Activated T-cell treated with anti-CD3 and anti-CD28 coated beads for 48 hours (primary cell): ENCODE measurements at regions not wholly inside any gene's neighbourhood (a gene's known extent, or its start where the extent isn't known, plus 50 kb on each side); places are given as distances from the start of the nearest gene placed in this dataset.
A peak's percentile ranks its signal among the peaks of the same experiment; 100 is the strongest.

Source experiments
- DNase-seq: peaks from one replicate; pipeline ENCODE4 v3.0.0-alpha.2; 2020; ENCODE audit warnings: low read depth

GRCh38 chr6:101212640-101213039 is 180.9 kb upstream of the GRIK2 start:
- no peak for DNase-seq

GRCh38 chr6:101222007-101222406 is 171.5 kb upstream of the GRIK2 start:
- DNase-seq = no peak

GRCh38 chr6:101224751-101225150 is 168.8 kb upstream of the GRIK2 start:
- DNase-seq = no peak

- peak; percentile 8 for DNase-seq
Measured at GRCh38 chr6:101226677-101227135, 166.8 kb upstream of the GRIK2 start.

- no peak for DNase-seq
Measured at GRCh38 chr6:101230866-101231265, 162.6 kb upstream of the GRIK2 start.

GRCh38 chr6:101231606-101232235 is 161.8 kb upstream of the GRIK2 start:
- DNase-seq = no peak

GRCh38 chr6:101232961-101233360 is 160.5 kb upstream of the GRIK2 start:
- no peak for DNase-seq

GRCh38 chr6:101236709-101237108 is 156.8 kb upstream of the GRIK2 start:
- no peak for DNase-seq

- no peak for DNase-seq
Measured at GRCh38 chr6:101241442-101241841, 152.1 kb upstream of the GRIK2 start.

GRCh38 chr6:101249470-101249869 is 144.0 kb upstream of the GRIK2 start:
- no peak for DNase-seq

GRCh38 chr6:101257163-101257562 is 136.3 kb upstream of the GRIK2 start:
- DNase-seq = no peak

GRCh38 chr6:101259505-101259904 is 134.0 kb upstream of the GRIK2 start:
- DNase-seq = no peak

GRCh38 chr6:101263596-101263995 is 129.9 kb upstream of the GRIK2 start:
- no peak for DNase-seq

GRCh38 chr6:101266063-101266462 is 127.4 kb upstream of the GRIK2 start:
- no peak for DNase-seq

- no peak for DNase-seq
Measured at GRCh38 chr6:101268541-101268940, 125.0 kb upstream of the GRIK2 start.

- no peak for DNase-seq
Measured at GRCh38 chr6:101275251-101275650, 118.3 kb upstream of the GRIK2 start.

- no peak for DNase-seq
Measured at GRCh38 chr6:101276066-101276465, 117.4 kb upstream of the GRIK2 start.

- DNase-seq = no peak
Measured at GRCh38 chr6:101279410-101279809, 114.1 kb upstream of the GRIK2 start.

GRCh38 chr6:101281266-101281665 is 112.2 kb upstream of the GRIK2 start:
- no peak for DNase-seq

- no peak for DNase-seq
Measured at GRCh38 chr6:101284131-101284530, 109.4 kb upstream of the GRIK2 start.

GRCh38 chr6:101286146-101286545 is 107.4 kb upstream of the GRIK2 start:
- DNase-seq = no peak

- no peak for DNase-seq
Measured at GRCh38 chr6:101290346-101290745, 103.2 kb upstream of the GRIK2 start.

- DNase-seq = no peak
Measured at GRCh38 chr6:101294051-101294638, 99.4 kb upstream of the GRIK2 start.

GRCh38 chr6:101294676-101295075 is 98.8 kb upstream of the GRIK2 start:
- no peak for DNase-seq
